NCI-H2196 treated with DMSO at 0.1 percent for 48 hours (cell line): ENCODE measurements at regions not wholly inside any gene's neighbourhood (a gene's known extent, or its start where the extent isn't known, plus 50 kb on each side); places are given as distances from the start of the nearest gene placed in this dataset.
"Not testable (repeated sequence)": the region's sequence is repeated elsewhere in the genome, so short reads cannot be mapped to it uniquely, and the experiment has no call there.

ENCODE experiments used
- DNase-seq: peaks from one replicate; lab custom pipeline; 2025; ENCODE audit not compliant: unreplicated experiment; lab: John Stamatoyannopoulos, UW

DNA sequence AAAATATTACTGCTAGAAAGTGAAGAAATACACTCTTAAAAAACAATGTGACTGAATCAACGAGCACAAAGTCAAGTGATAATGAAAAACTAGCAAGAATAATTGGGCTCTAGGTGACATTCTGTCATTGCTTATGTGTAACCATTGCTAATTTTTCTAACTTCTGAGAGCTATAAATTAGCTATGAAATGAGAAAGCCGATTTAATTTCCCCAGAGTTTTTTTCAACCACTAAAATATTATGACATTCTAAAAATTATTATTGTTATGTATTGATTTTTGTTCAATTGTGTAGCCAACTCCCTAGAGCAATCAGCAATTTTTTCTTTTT, 458.6 kb upstream of the ATXN8OS start:
- DNase-seq, result no peak

- no peak for DNase-seq
Measured at GRCh38 chr13:69648340-69649062, 459.1 kb upstream of the ATXN8OS start.

GRCh38 chr13:69644447-69644846, 463.2 kb upstream of the ATXN8OS start:
- no peak for DNase-seq

DNA sequence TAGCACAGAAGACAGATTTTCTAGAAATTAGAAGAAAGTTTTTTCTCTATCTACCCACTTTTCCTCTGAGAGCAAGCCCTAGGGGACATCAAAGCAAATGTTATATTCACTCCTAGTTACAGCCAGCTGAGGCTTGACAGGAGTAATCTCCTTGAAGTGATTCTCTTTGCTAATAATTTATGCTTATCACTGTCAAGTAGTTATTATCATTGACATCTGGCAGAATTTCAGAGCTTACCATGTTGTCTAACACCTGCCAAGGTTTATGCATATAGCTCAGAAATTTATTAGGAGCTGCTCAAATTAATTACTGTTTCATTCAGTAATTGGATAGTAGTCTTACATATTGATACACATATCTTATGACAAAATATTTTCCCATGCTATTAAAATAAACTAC, 465.9 kb upstream of the ATXN8OS start:
- DNase-seq, result no peak

GRCh38 chr13:69633044-69633443, 474.6 kb upstream of the ATXN8OS start:
- no peak for DNase-seq

GRCh38 chr13:69623973-69624372, 483.7 kb upstream of the ATXN8OS start:
- no peak for DNase-seq

DNA sequence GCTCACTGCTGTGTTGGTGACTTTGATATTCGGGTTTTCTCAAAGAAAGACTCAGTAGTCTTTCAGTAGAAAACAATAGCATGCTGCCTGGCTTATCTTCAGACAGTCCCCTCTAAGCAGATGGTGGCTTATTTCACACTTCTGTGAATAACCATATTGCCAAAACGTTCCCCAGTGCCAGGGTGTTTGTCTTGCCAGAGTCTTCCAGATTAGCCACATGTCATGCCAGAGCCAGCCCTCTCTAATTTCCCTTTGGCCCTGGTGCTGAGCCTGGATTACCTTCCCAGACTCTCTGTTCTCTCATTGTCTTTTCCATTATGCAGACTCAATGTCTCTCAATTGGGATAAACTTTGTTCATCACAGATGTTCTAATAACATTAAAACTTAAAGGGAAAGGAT, 488.0 kb upstream of the ATXN8OS start:
- no peak for DNase-seq

GRCh38 chr13:69618838-69619237, 488.8 kb upstream of the ATXN8OS start:
- DNase-seq, result no peak

- no peak for DNase-seq
Measured at GRCh38 chr13:69618393-69618792, 489.2 kb upstream of the ATXN8OS start.

- DNase-seq, result no peak
Measured at GRCh38 chr13:69617587-69617986, 490.0 kb upstream of the ATXN8OS start.

DNA sequence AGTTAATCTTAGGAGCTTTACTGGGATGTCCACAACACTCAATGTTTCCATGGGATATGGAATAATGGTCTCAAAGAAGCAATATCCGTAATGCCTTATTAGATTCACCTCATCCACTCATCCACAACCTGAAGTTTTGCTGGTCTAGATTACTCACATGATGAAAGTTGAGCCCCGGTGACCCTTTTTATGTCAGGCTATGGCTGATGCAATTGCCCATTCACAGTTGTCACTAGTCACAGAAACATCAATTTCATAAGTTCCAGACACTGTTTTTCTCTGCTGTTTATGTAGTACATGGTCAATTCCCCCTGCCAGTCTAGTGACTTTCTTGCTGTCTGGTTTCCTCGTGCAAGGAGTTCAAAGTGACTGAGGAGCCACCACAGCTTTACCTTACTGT, 491.2 kb upstream of the ATXN8OS start:
- no peak for DNase-seq

- not testable (repeated sequence) for DNase-seq
Measured at GRCh38 chr13:69615055-69615454, 492.6 kb upstream of the ATXN8OS start.

DNA sequence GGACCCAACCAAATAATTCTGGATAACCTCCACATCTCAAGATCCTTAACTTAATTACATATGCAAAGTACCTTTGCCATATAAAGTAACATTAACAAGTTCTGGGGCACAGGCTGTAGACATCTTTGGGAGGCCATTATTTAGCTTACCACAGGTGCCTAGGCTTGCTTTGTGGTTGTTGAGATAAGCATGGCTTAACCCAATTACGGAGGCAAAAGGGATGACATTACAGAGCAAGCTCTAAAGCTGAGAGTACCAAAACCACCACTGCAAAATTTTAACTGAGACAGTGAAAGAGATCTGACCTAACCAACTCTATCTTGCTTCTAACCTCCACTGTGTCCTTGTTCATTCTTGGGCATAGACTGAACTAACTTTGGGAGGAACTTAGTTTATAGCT, 502.9 kb upstream of the ATXN8OS start:
- no peak for DNase-seq

DNA sequence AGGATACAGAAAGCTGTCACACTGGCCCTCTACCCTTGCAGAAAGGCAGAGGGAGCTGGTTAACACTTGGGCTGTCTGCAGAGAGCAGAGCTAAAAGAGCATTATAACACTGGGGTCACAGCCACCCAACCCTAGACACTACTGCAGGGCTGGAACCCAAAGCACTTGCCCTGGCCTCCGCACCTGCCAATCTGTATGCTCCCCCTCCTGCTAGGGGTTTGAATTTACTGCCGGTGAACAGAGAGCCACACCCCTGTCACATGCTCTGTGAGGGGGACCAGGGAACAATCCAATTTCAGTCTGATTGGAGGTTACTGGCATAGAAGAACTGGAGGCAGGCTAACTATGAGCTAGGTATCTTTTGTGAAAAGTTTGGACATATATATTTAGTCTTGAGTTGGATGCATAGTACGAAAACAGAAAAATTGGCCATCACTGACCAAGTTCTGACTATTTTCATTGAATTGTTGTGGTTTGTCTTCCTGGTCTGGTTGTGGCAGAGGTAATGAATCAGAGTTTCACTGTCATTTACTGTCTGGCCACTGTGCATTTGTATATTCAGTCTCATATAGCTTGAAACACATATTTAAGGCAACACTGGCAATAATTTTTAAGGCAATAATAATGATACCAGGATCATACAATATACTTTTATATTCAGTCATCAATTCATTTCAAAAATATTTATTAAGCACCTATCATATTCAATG, 504.3 kb upstream of the ATXN8OS start:
- DNase-seq, result no peak

DNA sequence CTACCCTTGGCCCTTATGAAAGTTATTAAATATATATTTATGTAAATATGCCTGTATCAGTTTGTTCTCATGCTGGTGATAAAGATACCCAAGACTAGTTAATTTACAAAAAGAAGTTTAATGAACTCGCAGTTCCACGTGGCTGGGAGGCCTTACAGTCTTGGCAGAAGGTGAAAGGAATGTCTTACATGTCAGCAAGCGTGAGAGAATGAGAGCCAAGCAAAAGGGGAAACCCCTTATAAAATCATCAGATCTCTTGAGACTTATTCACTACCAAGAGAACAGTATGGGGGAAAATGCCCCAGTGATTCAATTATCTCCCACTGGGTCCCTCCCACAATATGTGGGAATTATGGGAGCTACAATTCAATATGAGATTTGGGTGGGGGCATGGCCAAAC, 506.0 kb upstream of the ATXN8OS start:
- DNase-seq, result no peak

- DNase-seq, result no peak
Measured at GRCh38 chr13:69600811-69601210, 506.8 kb upstream of the ATXN8OS start.

- DNase-seq, result no peak
Measured at GRCh38 chr13:69597088-69597487, 510.5 kb upstream of the ATXN8OS start.

DNA sequence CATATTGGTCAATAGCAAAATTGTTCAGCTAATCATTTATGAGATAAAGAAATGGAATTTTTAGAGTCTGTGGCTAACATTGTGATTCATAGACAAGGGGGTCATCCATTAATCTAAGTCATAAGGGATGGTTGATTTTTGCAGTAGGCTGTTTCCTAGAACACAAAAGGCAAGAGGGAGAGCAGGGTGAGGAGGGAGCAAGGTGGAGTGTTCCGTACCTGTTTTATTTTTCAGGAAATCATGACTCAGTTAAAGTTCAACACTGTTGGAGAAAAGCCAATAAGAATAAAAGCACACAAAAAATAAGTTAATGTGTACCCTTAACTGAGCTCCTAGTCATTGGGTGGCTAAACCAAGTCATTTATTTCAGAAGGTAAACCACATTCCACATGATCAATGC, 512.4 kb upstream of the ATXN8OS start:
- no peak for DNase-seq

- DNase-seq, result no peak
Measured at GRCh38 chr13:69591437-69591836, 516.2 kb upstream of the ATXN8OS start.

DNA sequence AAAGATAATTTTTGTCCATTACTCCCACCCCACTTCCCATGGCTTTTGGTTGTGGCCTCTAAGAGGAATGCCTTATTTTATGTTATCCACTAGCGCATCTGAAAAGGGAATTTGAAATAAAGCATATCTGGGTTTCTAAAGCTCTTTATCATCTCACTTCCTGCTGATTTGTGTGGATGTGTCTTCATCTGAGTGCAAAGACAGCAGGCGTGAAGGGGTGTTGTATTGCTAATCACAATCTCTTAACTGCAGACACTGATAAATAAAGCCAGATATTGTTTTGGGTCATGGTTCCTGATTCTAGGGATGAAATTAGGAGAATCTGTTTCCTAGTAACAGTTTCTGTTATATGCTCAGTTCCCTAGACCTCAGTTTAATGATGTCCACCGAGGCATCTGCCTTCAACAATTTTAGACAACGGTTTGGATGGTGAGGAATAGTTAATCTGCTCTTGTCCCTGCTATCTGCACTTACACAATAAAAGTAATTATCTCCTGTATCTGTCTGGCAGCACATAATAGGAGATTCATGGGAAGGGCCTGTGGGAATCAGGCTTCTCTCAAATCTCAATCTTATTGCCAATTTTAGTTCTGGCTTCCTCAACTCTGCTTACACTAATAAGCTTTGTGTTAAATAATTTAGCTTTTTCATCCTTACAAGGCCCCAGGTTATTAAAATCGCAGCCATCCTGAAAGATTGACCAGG, 517.9 kb upstream of the ATXN8OS start:
- DNase-seq, result no peak

DNA sequence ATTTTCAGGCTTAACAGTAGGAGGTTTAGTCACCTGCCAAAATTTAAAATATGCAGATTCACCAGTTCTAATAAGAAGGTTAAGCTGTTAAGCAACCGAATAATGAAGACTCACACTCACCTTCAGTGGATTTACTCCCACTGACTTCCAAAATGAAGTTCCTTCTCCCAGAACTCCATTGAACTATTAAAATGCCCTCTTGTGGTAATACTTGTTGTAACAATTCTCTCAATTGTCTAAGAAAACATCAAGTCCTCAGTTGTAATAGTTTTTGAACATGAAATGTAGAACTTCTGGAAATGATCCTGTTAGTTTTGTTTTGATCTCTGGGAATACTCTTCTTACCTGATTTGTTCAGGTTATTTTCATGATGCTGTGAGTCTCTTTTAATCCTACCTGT, 522.0 kb upstream of the ATXN8OS start:
- no peak for DNase-seq

- no peak for DNase-seq
Measured at GRCh38 chr13:69580255-69580654, 527.4 kb upstream of the ATXN8OS start.
